GM06990 (cell line): ENCODE measurements at regions not wholly inside any gene's neighbourhood (a gene's known extent, or its start where the extent isn't known, plus 50 kb on each side); places are given as distances from the start of the nearest gene placed in this dataset.

ENCODE experiments used
- DNase-seq: peaks from one replicate; pipeline ENCODE4 v3.0.0-alpha.2; 2011; ENCODE audit not compliant: insufficient read length; ENCODE audit errors: extremely low read depth
- H3K27me3 ChIP-seq: replicated peaks from 2 replicates; pipeline ENCODE4 v1.6.0; 2011; ENCODE audit warnings: low read length; ENCODE audit not compliant: control insufficient read depth, insufficient read depth
- H3K36me3 ChIP-seq: 2 replicates; pipeline ENCODE4 v1.5.1; 2011; ENCODE audit warnings: low read length; ENCODE audit not compliant: control insufficient read depth, insufficient read depth
- H3K4me3 ChIP-seq: replicated peaks from 2 replicates; pipeline ENCODE4 v1.5.1; 2011; ENCODE audit warnings: low read depth, mild to moderate bottlenecking, control low read depth, low read length
- CTCF ChIP-seq: IDR thresholded peaks from 2 replicates; pipeline ENCODE4 v1.5.1; 2011; ENCODE audit warnings: low read length, control low read depth, mild to moderate bottlenecking, inconsistent platforms; ENCODE audit not compliant: insufficient read depth, poor library complexity, severe bottlenecking

- DNase-seq, result no peak
- H3K27me3 ChIP-seq, result no peaks in the 10 kb centered on the region
- no peak for TF ChIP-seq CTCF
- H3K36me3 ChIP-seq, result no peaks in the 10 kb centered on the region
- H3K4me3 ChIP-seq, result no peak overlapping the region
Measured at GRCh38 chr3:29145360-29145759, 135.5 kb upstream of the RBMS3 start.

GRCh38 chr3:29152379-29152778 lies 128.5 kb upstream of the RBMS3 start:
- Histone ChIP-seq H3K4me3 (no peak overlapping the region), H3K36me3 (no peaks in the 10 kb centered on the region), H3K27me3 (no peaks in the 10 kb centered on the region)
- no peak for DNase-seq
- TF ChIP-seq CTCF, result no peak

GRCh38 chr3:29153811-29154210 lies 127.1 kb upstream of the RBMS3 start:
- no peak for TF ChIP-seq CTCF
- DNase-seq, result peak; percentile 32

GRCh38 chr3:29156086-29156715 lies 124.7 kb upstream of the RBMS3 start:
- H3K4me3 ChIP-seq, result no peak overlapping the region
- no peak for TF ChIP-seq CTCF
- no peaks in the 10 kb centered on the region for H3K36me3 ChIP-seq
- no peak for DNase-seq
- H3K27me3 ChIP-seq, result no peaks in the 10 kb centered on the region

More at GRCh38 chr3:29153811-29154210, 127.1 kb upstream of the RBMS3 start:
- Histone ChIP-seq H3K36me3 (no peaks in the 10 kb centered on the region), H3K4me3 (no peak overlapping the region), H3K27me3 (no peaks in the 10 kb centered on the region)

GRCh38 chr3:29164825-29165224 lies 116.0 kb upstream of the RBMS3 start:
- TF ChIP-seq CTCF, result no peak
- H3K27me3 ChIP-seq, result no peaks in the 10 kb centered on the region
- DNase-seq, result no peak
- no peaks in the 10 kb centered on the region for H3K36me3 ChIP-seq
- H3K4me3 ChIP-seq, result no peak overlapping the region

GRCh38 chr3:29167180-29167579 lies 113.7 kb upstream of the RBMS3 start:
- Histone ChIP-seq H3K27me3 (no peaks in the 10 kb centered on the region), H3K36me3 (no peaks in the 10 kb centered on the region), H3K4me3 (no peak overlapping the region)
- no peak for TF ChIP-seq CTCF
- DNase-seq, result no peak
